CD14-positive monocyte (primary cell): ENCODE measurements at regions not wholly inside any gene's neighbourhood (a gene's known extent, or its start where the extent isn't known, plus 50 kb on each side); places are given as distances from the start of the nearest gene placed in this dataset.

Source experiments
- DNase-seq, 3 donors: peaks; one replicate each; pipeline ENCODE4 v3.0.0-alpha.2; 2011 to 2022
- H2AFZ ChIP-seq: 2 replicates; pipeline ENCODE4 v1.6.0; 2012; ENCODE audit warnings: mild to moderate bottlenecking, low read depth, low read length, inconsistent platforms; ENCODE audit not compliant: insufficient read depth, poor library complexity, severe bottlenecking
- H3K27ac ChIP-seq, 2 donors: 1 replicate in 1 of 2; 2 replicates in 1 of 2; pipeline ENCODE4 v1.5.1; 2012 to 2013; ENCODE audit warnings: low read length in 2 of 2, control low read depth in 1 of 2, inconsistent platforms in 1 of 2, low read depth in 1 of 2, mild to moderate bottlenecking in 1 of 2
- H3K27me3 ChIP-seq, 2 donors: one replicate each; pipeline versions ENCODE4 v1.6.0 to v1.6.1; 2011 to 2013; ENCODE audit warnings: low read length in 2 of 2; ENCODE audit not compliant: control insufficient read depth in 2 of 2, insufficient read depth in 2 of 2
- H3K36me3 ChIP-seq, 2 donors: replicated peaks in 1 of 2; 1 replicate in 1 of 2; 2 replicates in 1 of 2; pipeline versions ENCODE4 v1.5.1 to v1.6.1; 2012 to 2013; ENCODE audit warnings: low read length in 2 of 2, control low read depth in 1 of 2, inconsistent platforms in 1 of 2, mild to moderate bottlenecking in 1 of 2; ENCODE audit not compliant: insufficient read depth in 2 of 2, control insufficient read depth in 1 of 2
- H3K4me1 ChIP-seq, 2 donors: 1 replicate in 1 of 2; 2 replicates in 1 of 2; pipeline versions ENCODE4 v1.5.1 to v1.6.1; 2012 to 2013; ENCODE audit warnings: low read length in 2 of 2, control low read depth in 1 of 2, inconsistent platforms in 1 of 2, mild to moderate bottlenecking in 1 of 2, moderate library complexity in 1 of 2; ENCODE audit not compliant: insufficient read depth in 2 of 2, control insufficient read depth in 1 of 2
- H3K4me2 ChIP-seq: replicated peaks from 2 replicates; pipeline ENCODE3; 2012; ENCODE audit warnings: low read length, moderate library complexity, mild to moderate bottlenecking; ENCODE audit not compliant: poor library complexity, severe bottlenecking; ENCODE audit errors: extremely low read depth
- H3K4me3 ChIP-seq, 3 experiments: fragments of 200-600 bp in 1 of 3; sonication (generic) in 1 of 3; replicated peaks in 1 of 3; 1 replicate in 2 of 3; 2 replicates in 1 of 3; pipeline ENCODE4 v1.5.1; 2011 to 2013; ENCODE audit warnings: low read length in 3 of 3, mild to moderate bottlenecking in 3 of 3, control low read depth in 2 of 3, low read depth in 2 of 3, inconsistent platforms in 1 of 3, moderate library complexity in 1 of 3
- H3K79me2 ChIP-seq: 2 replicates; pipeline ENCODE4 v1.6.0; 2012; ENCODE audit warnings: mild to moderate bottlenecking, control low read depth, inconsistent platforms, low read length, moderate library complexity; ENCODE audit not compliant: insufficient read depth
- H3K9ac ChIP-seq: 2 replicates; pipeline ENCODE4 v1.6.0; 2017; ENCODE audit warnings: low read length, mild to moderate bottlenecking; ENCODE audit not compliant: insufficient read depth, poor library complexity, severe bottlenecking
- H3K9me3 ChIP-seq, 2 donors: replicated peaks in 1 of 2; 1 replicate in 1 of 2; 2 replicates in 1 of 2; pipeline versions ENCODE4 v1.5.1 to v1.6.1; 2012 to 2013; ENCODE audit warnings: low read length in 2 of 2, control low read depth in 1 of 2; ENCODE audit not compliant: control insufficient read depth in 1 of 2, insufficient read depth in 1 of 2
- H4K20me1 ChIP-seq: 2 replicates; pipeline ENCODE4 v1.6.0; 2012; ENCODE audit warnings: mild to moderate bottlenecking, low read length, control low read depth, moderate library complexity; ENCODE audit not compliant: insufficient read depth
- H3K27ac Mint-ChIP-seq, 7 donors: one replicate each; pipeline ENCODE4 v1.8.0; 2020; ENCODE audit warnings: mild to moderate bottlenecking in 7 of 7, mixed read lengths in 7 of 7, moderate library complexity in 6 of 7, inconsistent platforms in 2 of 7
- H3K27me3 Mint-ChIP-seq, 3 donors: one replicate each; pipeline ENCODE4 v1.8.0; 2021 to 2022; ENCODE audit warnings: low read depth in 3 of 3, mild to moderate bottlenecking in 3 of 3, mixed read lengths in 3 of 3, moderate library complexity in 3 of 3, inconsistent platforms in 1 of 3
- H3K36me3 Mint-ChIP-seq, 2 donors: one replicate each; pipeline ENCODE4 v1.8.0; 2020; ENCODE audit warnings: mixed read lengths in 2 of 2, inconsistent platforms in 1 of 2, mild to moderate bottlenecking in 1 of 2
- H3K4me1 Mint-ChIP-seq: one replicate; pipeline ENCODE4 v1.8.0; 2020; ENCODE audit warnings: mild to moderate bottlenecking, mixed read lengths
- H3K4me3 Mint-ChIP-seq, 2 donors: one replicate each; pipeline ENCODE4 v1.8.0; 2020; ENCODE audit warnings: mild to moderate bottlenecking in 2 of 2, mixed read lengths in 2 of 2, moderate library complexity in 1 of 2
- H3K9me3 Mint-ChIP-seq, 7 donors: one replicate each; pipeline ENCODE4 v1.8.0; 2020 to 2022; ENCODE audit warnings: mixed read lengths in 7 of 7, mild to moderate bottlenecking in 6 of 7, moderate library complexity in 6 of 7, inconsistent platforms in 2 of 7
- CTCF ChIP-seq: fragments of 200-600 bp; IDR thresholded peaks from one replicate; pipeline ENCODE4 v1.8.0; 2022; ENCODE audit warnings: antibody characterized with exemption, mild to moderate bottlenecking
- WGBS: methylation state at CpG from one replicate; pipeline ENCODE4 v1.1.5; 2013; ENCODE audit warnings: missing lambda C conversion rate; ENCODE audit not compliant: insufficient coverage; 5-methylcytosine and 5-hydroxymethylcytosine counted together
- intact Hi-C, 2 donors: fragments of 100-400 bp; cut with micrococcal nuclease; formaldehyde crosslinking; loops; one replicate each; pipeline versions ENCODE4 v1.15.0 to v1.15.1; 2023

- no peak overlapping the region for H3K4me3 ChIP-seq
- peaks cover 0 to 2% (median 0%) of the 10 kb centered on the region in 7 donors for H3K9me3 Mint-ChIP-seq
- H3K27ac Mint-ChIP-seq: no peak overlapping the region
- no peaks in the 10 kb centered on the region for H3K36me3 ChIP-seq
- intact Hi-C loops: no loop called here
- H3K36me3 Mint-ChIP-seq: no peaks in the 10 kb centered on the region
- H3K9ac ChIP-seq: no peak overlapping the region
- H2AFZ ChIP-seq: no peak overlapping the region
- H3K4me1 ChIP-seq: no peaks in the 10 kb centered on the region
- H3K9me3 ChIP-seq: no peaks in the 10 kb centered on the region
- H3K4me1 Mint-ChIP-seq: no peaks in the 10 kb centered on the region
- no peak for DNase-seq
- H3K4me3 Mint-ChIP-seq: no peak overlapping the region
- no peak for TF ChIP-seq CTCF
- H3K27ac ChIP-seq: no peak overlapping the region
- H3K27me3 ChIP-seq: no peaks in the 10 kb centered on the region
- H3K27me3 Mint-ChIP-seq: peaks cover 5 to 6% (median 5%) of the 10 kb centered on the region in 3 donors
- no peaks in the 10 kb centered on the region for H3K79me2 ChIP-seq
- 77% methylated on average over 6 of the region's 8 CpGs for WGBS
- H4K20me1 ChIP-seq: no peaks in the 10 kb centered on the region
- H3K4me2 ChIP-seq: no peak overlapping the region
Observed at GRCh38 chr11:126134461-126135155, 71.9 kb upstream of the CDON start.

- H2AFZ ChIP-seq: no peak overlapping the region
- H3K36me3 ChIP-seq: no peaks in the 10 kb centered on the region
- WGBS: 38% methylated on average over 6 of the region's 8 CpGs
- no peaks in the 10 kb centered on the region for H3K27me3 ChIP-seq
- no peak overlapping the region for H3K9ac ChIP-seq
- Mint-ChIP-seq H3K9me3 (no peaks in the 10 kb centered on the region), H3K4me1 (no peaks in the 10 kb centered on the region), H3K4me3 (no peak overlapping the region), H3K36me3 (no peaks in the 10 kb centered on the region), H3K27me3 (peaks cover 3 to 6% (median 6%) of the 10 kb centered on the region in 3 donors), H3K27ac (peak overlapping the region in 1 of 7 donors; percentile 42)
- H3K4me3 ChIP-seq: no peak overlapping the region
- no peaks in the 10 kb centered on the region for H3K9me3 ChIP-seq
- H3K79me2 ChIP-seq: no peaks in the 10 kb centered on the region
- H3K4me1 ChIP-seq: no peaks in the 10 kb centered on the region
- DNase-seq: no peak
- no peaks in the 10 kb centered on the region for H4K20me1 ChIP-seq
- no peak overlapping the region for H3K27ac ChIP-seq
- intact Hi-C loops: no loop called here
- TF ChIP-seq CTCF: no peak
- H3K4me2 ChIP-seq: no peak overlapping the region
Observed at GRCh38 chr11:126133901-126134300, 71.2 kb upstream of the CDON start.
